Muscle layer of colon (tissue), 2 donors: ENCODE measurements at regions not wholly inside any gene's neighbourhood (a gene's known extent, or its start where the extent isn't known, plus 50 kb on each side); places are given as distances from the start of the nearest gene placed in this dataset.
A peak's percentile ranks its signal among the peaks of the same experiment; 100 is the strongest.
"Not testable (repeated sequence)": the region's sequence is repeated elsewhere in the genome, so short reads cannot be mapped to it uniquely, and the experiment has no call there.

ENCODE experiments used
- H3K27ac ChIP-seq: one replicate; pipeline ENCODE4 v1.7.0; 2013; ENCODE audit warnings: low read depth, mild to moderate bottlenecking, low read length, moderate library complexity
- H3K27me3 ChIP-seq, 2 donors: one replicate each; pipeline ENCODE4 v1.7.0; 2013; ENCODE audit warnings: low read length in 2 of 2, mild to moderate bottlenecking in 2 of 2; ENCODE audit not compliant: insufficient read depth in 2 of 2, control insufficient read depth in 1 of 2
- H3K36me3 ChIP-seq: one replicate; pipeline ENCODE4 v1.7.0; 2013; ENCODE audit warnings: mild to moderate bottlenecking, low read length; ENCODE audit not compliant: insufficient read depth
- H3K4me1 ChIP-seq: one replicate; pipeline ENCODE4 v1.7.0; 2013; ENCODE audit warnings: mild to moderate bottlenecking, low read length; ENCODE audit not compliant: insufficient read depth
- H3K4me3 ChIP-seq, 2 donors: one replicate each; pipeline ENCODE4 v1.7.0; 2013; ENCODE audit warnings: low read length in 2 of 2, low read depth in 1 of 2, mild to moderate bottlenecking in 1 of 2, moderate library complexity in 1 of 2
- H3K9ac ChIP-seq: one replicate; pipeline ENCODE4 v1.7.0; 2013; ENCODE audit warnings: low read length
- H3K9me3 ChIP-seq: one replicate; pipeline ENCODE4 v1.7.0; 2013; ENCODE audit warnings: mild to moderate bottlenecking, low read length
- donor health status: abdominal sarcoma.
- donor health status: Adenocarcinoma of cecum.

GRCh38 chr6:21745543-21746337, 152.2 kb downstream of the SOX4 start:
- H3K4me1 ChIP-seq: peaks cover 40% of the 10 kb centered on the region

DNA sequence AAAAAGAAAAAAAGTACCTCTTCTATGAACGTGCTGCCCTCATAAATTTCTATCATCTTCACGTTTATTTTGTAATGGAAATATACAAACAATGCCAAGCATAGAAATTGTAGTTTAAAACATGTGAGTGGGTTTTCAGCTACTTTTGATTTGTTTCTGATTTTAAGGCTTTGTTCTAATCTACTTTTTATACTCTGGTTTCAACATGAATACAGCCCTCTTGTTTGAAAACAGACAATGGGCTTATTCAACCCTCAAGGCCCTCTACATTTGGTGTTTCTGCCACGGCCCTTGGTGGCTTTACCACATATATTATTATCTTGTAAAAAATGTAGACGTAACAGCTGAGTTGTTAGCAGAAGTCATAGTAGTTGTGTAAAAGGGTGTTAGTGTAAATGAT, 153.9 kb downstream of the SOX4 start:
- peaks cover 23% of the 10 kb centered on the region for H3K4me1 ChIP-seq
- no peaks in the 10 kb centered on the region for H3K27me3 ChIP-seq
- no peaks in the 10 kb centered on the region for H3K9me3 ChIP-seq
- no peak overlapping the region for H3K9ac ChIP-seq
- H3K27ac ChIP-seq: no peak overlapping the region
- H3K4me3 ChIP-seq: no peak overlapping the region
- no peaks in the 10 kb centered on the region for H3K36me3 ChIP-seq

More at GRCh38 chr6:21745543-21746337, 152.2 kb downstream of the SOX4 start:
- Histone ChIP-seq H3K27me3 (no peaks in the 10 kb centered on the region), H3K4me3 (no peak overlapping the region), H3K9ac (no peak overlapping the region), H3K36me3 (no peaks in the 10 kb centered on the region), H3K27ac (no peak overlapping the region), H3K9me3 (no peaks in the 10 kb centered on the region)

DNA sequence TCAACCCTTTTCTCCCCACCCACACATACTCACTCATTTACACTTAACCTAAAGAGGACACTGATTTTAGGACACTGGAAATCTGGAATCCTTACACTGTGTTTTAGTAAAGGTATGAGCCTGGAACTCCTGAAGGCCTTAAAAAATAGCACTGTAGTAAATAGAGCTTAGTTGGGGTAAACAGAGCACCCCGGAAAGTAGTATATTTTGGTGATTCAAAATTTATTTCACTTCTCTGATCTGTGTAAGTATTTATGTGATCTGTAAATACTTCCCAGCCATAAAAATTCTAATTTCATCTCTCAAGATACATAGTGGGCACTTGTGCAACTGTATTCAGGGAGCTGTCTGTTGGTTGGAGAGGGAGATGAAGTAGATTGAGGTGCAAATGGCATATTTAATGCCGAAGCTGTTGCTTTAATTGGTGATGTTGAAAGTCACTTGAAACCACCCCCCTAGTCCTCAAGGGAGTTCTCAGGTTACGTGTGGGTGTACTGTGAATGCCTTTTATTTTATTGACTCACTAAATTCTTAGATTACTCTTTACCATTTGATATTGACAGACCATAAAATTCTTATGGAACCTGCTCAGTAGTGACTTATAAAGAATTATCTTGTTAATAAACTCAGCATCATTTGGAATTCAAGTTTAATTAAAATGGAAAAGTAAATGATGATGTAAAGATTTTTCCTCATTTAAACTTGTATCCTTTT, 154.9 kb downstream of the SOX4 start:
- Histone ChIP-seq H3K9ac (no peak overlapping the region), H3K27me3 (no peaks in the 10 kb centered on the region), H3K27ac (no peak overlapping the region), H3K36me3 (no peaks in the 10 kb centered on the region), H3K4me3 (no peak overlapping the region), H3K9me3 (no peaks in the 10 kb centered on the region), H3K4me1 (peaks cover 18% of the 10 kb centered on the region)

- Histone ChIP-seq H3K36me3 (no peaks in the 10 kb centered on the region), H3K27ac (no peak overlapping the region), H3K9me3 (no peaks in the 10 kb centered on the region), H3K4me1 (peaks cover 30% of the 10 kb centered on the region), H3K9ac (no peak overlapping the region), H3K27me3 (no peaks in the 10 kb centered on the region), H3K4me3 (no peak overlapping the region)
These were observed 156.2 kb downstream of the SOX4 start for GRCh38 chr6:21749754-21750153.

DNA sequence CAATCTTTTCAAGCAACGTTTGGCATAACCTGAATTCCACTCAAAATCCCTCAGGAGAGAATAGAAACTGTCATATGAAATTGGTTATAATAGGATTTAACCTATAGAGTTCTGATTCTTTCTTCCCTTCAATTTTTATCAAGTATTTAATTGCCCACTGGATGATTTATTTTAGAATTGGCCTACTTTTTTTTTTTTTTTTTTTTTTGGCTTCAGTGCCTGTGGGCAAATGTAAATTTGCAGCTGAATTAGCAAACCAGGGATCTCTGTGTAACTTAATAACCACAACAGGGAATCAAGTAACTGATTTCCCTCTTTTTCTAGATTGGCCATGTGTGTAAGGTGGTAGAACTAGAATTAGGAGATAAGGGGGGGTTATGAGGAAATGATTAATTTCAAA, 157.0 kb downstream of the SOX4 start:
- Histone ChIP-seq H3K27ac (no peak overlapping the region), H3K27me3 (no peaks in the 10 kb centered on the region), H3K9me3 (no peaks in the 10 kb centered on the region)

GRCh38 chr6:21751608-21752007, 158.1 kb downstream of the SOX4 start:
- H3K27ac ChIP-seq: no peak overlapping the region
- H3K4me1 ChIP-seq: peaks cover 30% of the 10 kb centered on the region
- no peaks in the 10 kb centered on the region for H3K27me3 ChIP-seq
- H3K36me3 ChIP-seq: no peaks in the 10 kb centered on the region
- no peak overlapping the region for H3K9ac ChIP-seq
- no peak overlapping the region for H3K4me3 ChIP-seq
- no peaks in the 10 kb centered on the region for H3K9me3 ChIP-seq

More for the DNA sequence above, 157.0 kb downstream of the SOX4 start:
- Histone ChIP-seq H3K4me3 (no peak overlapping the region), H3K4me1 (peaks cover 30% of the 10 kb centered on the region), H3K36me3 (no peaks in the 10 kb centered on the region), H3K9ac (no peak overlapping the region)

GRCh38 chr6:21752054-21752811, 158.7 kb downstream of the SOX4 start:
- Histone ChIP-seq H3K4me3 (no peak overlapping the region), H3K27ac (no peak overlapping the region), H3K36me3 (no peaks in the 10 kb centered on the region), H3K9me3 (no peaks in the 10 kb centered on the region), H3K4me1 (peaks cover 30% of the 10 kb centered on the region), H3K9ac (no peak overlapping the region), H3K27me3 (no peaks in the 10 kb centered on the region)

GRCh38 chr6:21753241-21754108, 159.9 kb downstream of the SOX4 start:
- Histone ChIP-seq H3K9me3 (no peaks in the 10 kb centered on the region), H3K27ac (no peak overlapping the region), H3K4me1 (peaks cover 25% of the 10 kb centered on the region), H3K27me3 (no peaks in the 10 kb centered on the region), H3K4me3 (peak overlapping the region in 1 of 2 donors; percentile 16), H3K9ac (no peak overlapping the region), H3K36me3 (no peaks in the 10 kb centered on the region)

DNA sequence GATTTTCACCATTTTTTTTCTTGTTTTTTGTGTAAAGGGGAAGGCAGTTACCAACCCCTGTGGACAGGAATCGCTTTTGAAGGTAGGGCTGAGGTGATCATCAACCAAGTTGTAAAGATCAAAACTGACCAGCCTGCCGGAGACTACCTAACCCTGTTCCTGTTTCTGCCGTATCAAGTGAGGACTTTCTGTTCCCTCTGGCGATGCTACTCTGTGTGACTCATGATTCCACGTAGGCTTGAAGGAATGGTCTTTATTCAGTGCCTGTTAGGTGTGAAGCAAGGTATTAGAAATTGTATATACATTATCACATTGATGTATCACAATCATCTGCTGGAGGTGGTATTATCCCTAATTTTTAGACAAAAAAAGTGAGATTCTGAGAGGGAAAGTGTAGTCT, 161.3 kb downstream of the SOX4 start:
- Histone ChIP-seq H3K27me3 (no peaks in the 10 kb centered on the region), H3K27ac (no peak overlapping the region), H3K9ac (no peak overlapping the region), H3K4me3 (no peak overlapping the region), H3K36me3 (no peaks in the 10 kb centered on the region), H3K4me1 (peaks cover 17% of the 10 kb centered on the region), H3K9me3 (no peaks in the 10 kb centered on the region)

DNA sequence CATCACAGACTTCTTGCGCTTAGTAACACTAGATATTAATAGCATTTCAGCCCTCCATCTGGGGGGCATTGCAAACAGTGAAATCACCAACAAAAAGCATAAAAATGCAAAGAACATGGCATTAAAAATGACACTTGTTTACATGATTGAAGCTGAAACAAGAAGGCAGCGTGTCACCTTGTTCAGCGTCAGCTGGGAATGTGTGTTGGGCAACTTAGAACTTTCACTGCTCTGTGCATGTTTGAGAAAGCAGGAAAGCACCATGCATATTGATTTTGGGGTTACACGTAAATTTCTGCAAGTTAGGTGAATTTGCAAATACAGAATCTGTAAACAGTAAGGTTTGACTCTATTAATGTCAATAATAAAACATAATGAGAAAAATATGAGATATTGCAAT, 162.9 kb downstream of the SOX4 start:
- Histone ChIP-seq H3K27ac (no peak overlapping the region), H3K36me3 (no peaks in the 10 kb centered on the region), H3K9ac (no peak overlapping the region), H3K4me3 (no peak overlapping the region), H3K4me1 (peaks cover 13% of the 10 kb centered on the region), H3K9me3 (no peaks in the 10 kb centered on the region), H3K27me3 (no peaks in the 10 kb centered on the region)

DNA sequence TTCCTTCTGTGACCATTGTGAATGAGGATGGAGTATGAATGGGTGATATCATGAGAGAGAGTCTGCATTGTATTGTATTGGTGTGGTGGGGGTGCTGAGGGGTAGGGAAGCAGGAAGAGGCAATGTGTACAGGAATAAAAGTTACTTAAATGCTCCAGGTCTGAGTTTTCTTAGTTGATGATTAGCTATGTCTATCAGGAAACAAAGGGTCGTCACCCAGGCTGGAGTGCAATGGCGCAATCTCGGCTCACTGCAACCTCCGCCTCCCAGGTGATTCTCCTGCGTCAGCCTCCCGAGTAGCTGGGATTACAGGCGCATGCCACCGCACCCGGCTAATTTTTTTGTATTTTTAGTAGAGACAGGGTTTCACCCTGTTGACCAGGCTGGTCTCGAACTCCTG, 163.8 kb downstream of the SOX4 start:
- not testable (repeated sequence) for H3K9ac ChIP-seq, H3K27me3 ChIP-seq, H3K9me3 ChIP-seq, H3K36me3 ChIP-seq, H3K4me3 ChIP-seq, H3K27ac ChIP-seq
- peaks cover 13% of the 10 kb centered on the region for H3K4me1 ChIP-seq
